HepG2 (cell line): ENCODE measurements at regions not wholly inside any gene's neighbourhood (a gene's known extent, or its start where the extent isn't known, plus 50 kb on each side); places are given as distances from the start of the nearest gene placed in this dataset.
A peak's percentile ranks its signal among the peaks of the same experiment; 100 is the strongest.

Source experiments
- ATAC-seq: fragments of 200-7000 bp; cut with Tn5 transposase; 3 replicates; pipeline ENCODE4 v1.9.1; 2020; ENCODE audit warnings: mild to moderate bottlenecking, moderate library complexity
- BruUV-seq: library from RNA; stranded (reverse); fragments of 400-500 nt; replicated peaks from 2 replicates; lab custom pipeline; 2021; lab: Mats Ljungman, UMichigan
- CTCF ChIA-PET: fragments of 300-600 bp; formaldehyde crosslinking; extraction: SDS; loops from one replicate; lab custom pipeline; 2021; ENCODE audit warnings: low total read pairs, inconsistent platforms, low intra/inter-chr PET ratio; lab: Yijun Ruan, JAX
- POLR2A ChIA-PET: fragments of 350-600 bp; sonication (Branson Sonifier 250); formaldehyde crosslinking; loops from one replicate; lab custom pipeline; 2020; ENCODE audit warnings: antibody characterized with exemption, inconsistent platforms; lab: Yijun Ruan, JAX
- DNase-seq: peaks from one replicate; pipeline ENCODE4 v3.0.0-alpha.2; 2015; ENCODE audit warnings: low spot score
- FAIRE-seq: peaks from 3 replicates; lab custom pipeline; 2011; peaks lifted over from hg19 to GRCh38; lab: Jason Lieb, UNC
- H2AFZ ChIP-seq: one replicate; pipeline ENCODE4 v1.6.1; 2011; ENCODE audit warnings: low read length, inconsistent platforms
- H3K27ac ChIP-seq: fragments of 300-600 bp; 3 replicates; pipeline ENCODE4 v1.8.0; 2011; ENCODE audit warnings: mixed run types, mild to moderate bottlenecking, mixed read lengths, low read length, inconsistent platforms; ENCODE audit not compliant: insufficient read depth; ENCODE audit errors: extremely low read length
- H3K27me3 ChIP-seq, 2 experiments: fragments of 200-600 bp in 1 of 2; 2 replicates in 1 of 2; 3 replicates in 1 of 2; pipeline versions ENCODE4 v1.6.0 to v1.8.0; 2011; ENCODE audit warnings: low read length in 2 of 2, mild to moderate bottlenecking in 2 of 2, moderate library complexity in 2 of 2, inconsistent platforms in 1 of 2; ENCODE audit not compliant: insufficient read depth in 2 of 2, control insufficient read depth in 1 of 2
- H3K36me3 ChIP-seq, 2 experiments: fragments of 200-600 bp in 1 of 2; replicated peaks in 1 of 2; 2 replicates in 1 of 2; 3 replicates in 1 of 2; pipeline versions ENCODE4 v1.5.1 to v1.8.0; 2011; ENCODE audit warnings: low read length in 2 of 2, inconsistent platforms in 1 of 2; ENCODE audit not compliant: insufficient read depth in 2 of 2, control insufficient read depth in 1 of 2
- H3K4me1 ChIP-seq: 2 replicates; pipeline ENCODE4 v1.5.1; 2012; ENCODE audit warnings: low read length, inconsistent platforms; ENCODE audit not compliant: insufficient read depth
- H3K4me2 ChIP-seq: 2 replicates; pipeline ENCODE4 v1.6.0; 2011; ENCODE audit warnings: low read depth, low read length, inconsistent platforms
- H3K4me3 ChIP-seq, 3 experiments: fragments of 200-600 bp in 1 of 3; sonication (generic), shearing (Covaris generic) in 1 of 3; replicated peaks in 1 of 3; 2 replicates each; pipeline ENCODE4 v1.5.1; 2011 to 2016; ENCODE audit warnings: low read length in 3 of 3, inconsistent platforms in 2 of 3, low read depth in 2 of 3, mild to moderate bottlenecking in 2 of 3, control low read depth in 1 of 3, mixed read lengths in 1 of 3; ENCODE audit not compliant: insufficient read depth in 1 of 3
- H3K79me2 ChIP-seq: one replicate; pipeline ENCODE4 v1.6.1; 2011; ENCODE audit warnings: low read length, inconsistent platforms; ENCODE audit not compliant: insufficient read depth
- H3K9ac ChIP-seq: 2 replicates; pipeline ENCODE4 v1.6.0; 2011; ENCODE audit warnings: mild to moderate bottlenecking, low read depth, low read length, inconsistent platforms; ENCODE audit not compliant: insufficient read depth
- H3K9me3 ChIP-seq: 2 replicates; pipeline ENCODE4 v1.5.1; 2012; ENCODE audit warnings: mild to moderate bottlenecking, low read length
- H4K20me1 ChIP-seq: 2 replicates; pipeline ENCODE4 v1.6.0; 2011; ENCODE audit warnings: inconsistent platforms, mild to moderate bottlenecking, low read length, moderate library complexity; ENCODE audit not compliant: insufficient read depth
- CTCF ChIP-seq: sonication (generic); formaldehyde crosslinking; IDR thresholded peaks from 2 replicates; pipeline ENCODE4 v1.5.0; 2020; ENCODE audit warnings: mild to moderate bottlenecking, missing genetic modification reagents, moderate library complexity
- IKZF5 ChIP-seq: IDR thresholded peaks from 2 replicates; pipeline ENCODE4 v1.6.1; 2018; ENCODE audit warnings: missing genetic modification reagents, mild to moderate bottlenecking, missing compliant biosample characterization
- KDM2A ChIP-seq: sonication (generic); formaldehyde crosslinking; IDR thresholded peaks from 2 replicates; pipeline ENCODE4 v1.4.0; 2020; ENCODE audit warnings: low read depth, missing genetic modification reagents, borderline replicate concordance
- MIER2 ChIP-seq: IDR thresholded peaks from 2 replicates; pipeline ENCODE4 v1.6.1; 2016; ENCODE audit warnings: missing biosample characterization, missing genetic modification reagents
- SMC3 ChIP-seq: IDR thresholded peaks from 2 replicates; pipeline ENCODE4 v1.6.1; 2011; ENCODE audit warnings: low read length, improper control_type of control experiment
- SRF ChIP-seq: IDR thresholded peaks from 2 replicates; pipeline ENCODE4 v1.6.1; 2011; ENCODE audit warnings: mild to moderate bottlenecking, low read depth, low read length, moderate library complexity
- STAG1 ChIP-seq: sonication (generic); formaldehyde crosslinking; IDR thresholded peaks from 2 replicates; pipeline ENCODE4 v1.4.0; 2020; ENCODE audit warnings: missing genetic modification reagents
- ZBTB34 ChIP-seq: sonication (generic); formaldehyde crosslinking; IDR thresholded peaks from 2 replicates; pipeline ENCODE4 v1.8.0; 2022; ENCODE audit warnings: mild to moderate bottlenecking, missing genetic modification reagents
- ZEB1 ChIP-seq: IDR thresholded peaks from 2 replicates; pipeline ENCODE4 v1.6.1; 2012; ENCODE audit warnings: mild to moderate bottlenecking, low read depth, inconsistent platforms; ENCODE audit not compliant: insufficient replicate concordance
- ZNF160 ChIP-seq: sonication (generic); formaldehyde crosslinking; IDR thresholded peaks from 2 replicates; pipeline ENCODE4 v1.8.0; 2022; ENCODE audit warnings: mild to moderate bottlenecking, inconsistent platforms, missing genetic modification reagents
- ZNF205 ChIP-seq: IDR thresholded peaks from 2 replicates; pipeline ENCODE4 v1.6.1; 2018; ENCODE audit warnings: missing biosample characterization, missing genetic modification reagents
- ZNF331 ChIP-seq: sonication (generic); formaldehyde crosslinking; IDR thresholded peaks from 2 replicates; pipeline ENCODE4 v1.4.0; 2020; ENCODE audit warnings: missing genetic modification reagents
- ZNF576 ChIP-seq: sonication (generic); formaldehyde crosslinking; IDR thresholded peaks from 2 replicates; pipeline ENCODE4 v1.4.0; 2020; ENCODE audit warnings: mild to moderate bottlenecking, missing genetic modification reagents
- WGBS: methylation state at CpG from one replicate; pipeline ENCODE4 v1.1.6; 2017; ENCODE audit warnings: low lambda C conversion rate; 5-methylcytosine and 5-hydroxymethylcytosine counted together
- in situ Hi-C: cut with HindIII; loops from 2 replicates; pipeline ENCODE4 v1.10.0; 2017; ENCODE audit warnings: low pct_unique_long_range_greater_than_20kb; ENCODE audit not compliant: extremely low pct_ligation_motif_present
- intact Hi-C: fragments of 100-400 bp; cut with micrococcal nuclease; formaldehyde crosslinking; loops from one replicate; pipeline ENCODE4 v1.10.0; 2022; ENCODE audit not compliant: unreplicated experiment

GRCh38 chr7:65219623-65220022 lies 154.0 kb upstream of the ZNF92 start:
- Histone ChIP-seq H3K27ac (no peak overlapping the region), H3K4me1 (peaks cover 10% of the 10 kb centered on the region; the same call in 1 of the 2 replicates), H3K36me3 (no peaks in the 10 kb centered on the region), H3K27me3 (no peaks in the 10 kb centered on the region), H3K4me3 (no peak overlapping the region), H3K9ac (no peak overlapping the region), H3K79me2 (no peaks in the 10 kb centered on the region), H3K9me3 (no peaks in the 10 kb centered on the region), H4K20me1 (no peaks in the 10 kb centered on the region), H2AFZ (no peak overlapping the region), H3K4me2 (0 out of 2 replicates have a peak overlapping the region, but pooled peaks have one; percentile 0)
- ATAC-seq (no peak), FAIRE-seq (no peak), DNase-seq (no peak)
- in situ Hi-C loops (loop anchor here (5.0 kb wide), 1 partner anchor 83 kb away; no protein-coding TSS in a partner anchor), intact Hi-C loops (loop anchor here (5.0 kb wide), 1 partner anchor 267 kb away; no protein-coding TSS in a partner anchor)
- TF ChIP-seq KDM2A (CRISPR knock-in tag) (no peak), ZNF331 (CRISPR knock-in tag) (peak; percentile 80; the same call in 1 of the 2 replicates)
- no TSS peak for BruUV-seq
- POLR2A ChIA-PET = no interaction called here
- CTCF ChIA-PET = no interaction called here

- 26% methylated on average over 8 of the region's 8 CpGs for WGBS
- Histone ChIP-seq H3K9ac (no peak overlapping the region), H4K20me1 (no peaks in the 10 kb centered on the region), H3K27me3 (no peaks in the 10 kb centered on the region), H3K79me2 (no peaks in the 10 kb centered on the region), H3K4me2 (no peak overlapping the region), H3K4me3 (no peak overlapping the region), H3K27ac (no peak overlapping the region), H2AFZ (no peak overlapping the region), H3K4me1 (peaks cover 10% of the 10 kb centered on the region; the same call in 1 of the 2 replicates), H3K9me3 (no peaks in the 10 kb centered on the region), H3K36me3 (no peaks in the 10 kb centered on the region)
- DNase-seq (peak; percentile 52), ATAC-seq (peak; percentile 83), FAIRE-seq (no peak)
- in situ Hi-C loops (no loop called here), intact Hi-C loops (loop anchor here (1.0 to 5.0 kb wide), 2 partner anchors 91 to 264 kb away; no protein-coding TSS in a partner anchor)
- POLR2A ChIA-PET = no interaction called here
- CTCF ChIA-PET = interaction anchor here (1.4 to 2.0 kb wide), 2 partner anchors 91 to 265 kb away, joined by 5 to 21 read pairs; no protein-coding TSS in a partner anchor
- no TSS peak for BruUV-seq
- TF ChIP-seq IKZF5 (CRISPR knock-in tag) = 0 out of 2 replicates have a peak, but pooled peaks have one; percentile 33
- peak; percentile 94 for TF ChIP-seq STAG1 (CRISPR knock-in tag)
- no peak for TF ChIP-seq ZBTB34 (CRISPR knock-in tag)
- TF ChIP-seq ZEB1 = peak; percentile 90
- peak; percentile 89 for TF ChIP-seq SMC3
- peak; percentile 82 for TF ChIP-seq CTCF (CRISPR knock-in tag)
- TF ChIP-seq SRF = peak; percentile 32; the same call in 1 of the 2 replicates
- no peak for TF ChIP-seq ZNF205
- no peak for TF ChIP-seq ZNF576
- no peak for TF ChIP-seq MIER2 (CRISPR knock-in tag)
- TF ChIP-seq ZNF160 (CRISPR knock-in tag) = no peak
These were observed 157.2 kb upstream of the ZNF92 start for GRCh38 chr7:65216469-65216868.
